Nephron (organoid): ENCODE measurements at regions not wholly inside any gene's neighbourhood (a gene's known extent, or its start where the extent isn't known, plus 50 kb on each side); places are given as distances from the start of the nearest gene placed in this dataset.

ENCODE experiments used
- H3K27ac Mint-ChIP-seq, 3 experiments: 2 replicates each; pipeline ENCODE4 v1.8.0; 2020; ENCODE audit warnings: mixed read lengths in 3 of 3, mild to moderate bottlenecking in 2 of 3, moderate library complexity in 1 of 3
- H3K27me3 Mint-ChIP-seq: 2 replicates; pipeline ENCODE4 v1.8.0; 2021; ENCODE audit warnings: low read depth, mild to moderate bottlenecking, moderate library complexity, mixed read lengths
- H3K36me3 Mint-ChIP-seq: 2 replicates; pipeline ENCODE4 v1.8.0; 2020; ENCODE audit warnings: low read depth, mixed read lengths
- H3K4me1 Mint-ChIP-seq: 2 replicates; pipeline ENCODE4 v1.8.0; 2020; ENCODE audit warnings: mixed read lengths
- H3K4me3 Mint-ChIP-seq, 3 experiments: 2 replicates each; pipeline ENCODE4 v1.8.0; 2020; ENCODE audit warnings: mild to moderate bottlenecking in 3 of 3, mixed read lengths in 3 of 3, moderate library complexity in 2 of 3
- H3K9me3 Mint-ChIP-seq: 2 replicates; pipeline ENCODE4 v1.8.0; 2020; ENCODE audit warnings: mixed read lengths
- CTCF ChIP-seq, 3 experiments: fragments of 200-600 bp; sonication (generic); IDR thresholded peaks; one replicate each; pipeline ENCODE4 v1.5.0; 2021; ENCODE audit warnings: antibody characterized with exemption in 3 of 3; ENCODE audit not compliant: unreplicated experiment in 3 of 3

DNA sequence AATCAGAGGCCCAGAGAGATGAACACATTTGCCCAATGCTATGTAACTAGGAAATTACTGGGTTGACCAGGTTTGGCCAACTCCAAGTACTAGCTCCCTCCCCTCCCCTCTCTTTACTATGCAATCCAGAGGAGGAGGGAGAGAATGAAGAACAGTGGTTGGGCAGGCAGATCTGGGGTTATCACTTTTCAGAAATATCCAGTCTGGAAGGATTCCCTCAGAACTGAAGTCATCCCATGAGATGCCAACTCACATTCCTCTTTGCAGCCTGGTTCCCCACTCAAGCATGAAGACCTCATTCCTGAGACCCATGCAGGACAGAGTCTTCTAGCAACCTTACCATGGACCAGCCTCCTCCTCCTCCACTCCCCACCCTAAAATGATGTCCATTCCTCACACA is 201.1 kb downstream of the TLE3 start:
- Mint-ChIP-seq H3K4me3 (no peak overlapping the region), H3K27ac (no peak overlapping the region), H3K4me1 (peaks cover 40% of the 10 kb centered on the region), H3K36me3 (no peaks in the 10 kb centered on the region), H3K27me3 (peaks cover 39% of the 10 kb centered on the region), H3K9me3 (no peaks in the 10 kb centered on the region)
- TF ChIP-seq CTCF (IDR thresholded peaks at IDR 0.05; ENCODE audit: unreplicated experiment in 3 of 3) = no peak

- no peak overlapping the region for H3K4me3 Mint-ChIP-seq
- no peak for TF ChIP-seq CTCF (IDR thresholded peaks at IDR 0.05; ENCODE audit: unreplicated experiment in 3 of 3)
- H3K27me3 Mint-ChIP-seq = peaks cover 44% of the 10 kb centered on the region
- H3K4me1 Mint-ChIP-seq = peaks cover 40% of the 10 kb centered on the region
- no peaks in the 10 kb centered on the region for H3K9me3 Mint-ChIP-seq
- no peaks in the 10 kb centered on the region for H3K36me3 Mint-ChIP-seq
- no peak overlapping the region for H3K27ac Mint-ChIP-seq
Measured at GRCh38 chr15:69897061-69897460, 200.7 kb downstream of the TLE3 start.

DNA sequence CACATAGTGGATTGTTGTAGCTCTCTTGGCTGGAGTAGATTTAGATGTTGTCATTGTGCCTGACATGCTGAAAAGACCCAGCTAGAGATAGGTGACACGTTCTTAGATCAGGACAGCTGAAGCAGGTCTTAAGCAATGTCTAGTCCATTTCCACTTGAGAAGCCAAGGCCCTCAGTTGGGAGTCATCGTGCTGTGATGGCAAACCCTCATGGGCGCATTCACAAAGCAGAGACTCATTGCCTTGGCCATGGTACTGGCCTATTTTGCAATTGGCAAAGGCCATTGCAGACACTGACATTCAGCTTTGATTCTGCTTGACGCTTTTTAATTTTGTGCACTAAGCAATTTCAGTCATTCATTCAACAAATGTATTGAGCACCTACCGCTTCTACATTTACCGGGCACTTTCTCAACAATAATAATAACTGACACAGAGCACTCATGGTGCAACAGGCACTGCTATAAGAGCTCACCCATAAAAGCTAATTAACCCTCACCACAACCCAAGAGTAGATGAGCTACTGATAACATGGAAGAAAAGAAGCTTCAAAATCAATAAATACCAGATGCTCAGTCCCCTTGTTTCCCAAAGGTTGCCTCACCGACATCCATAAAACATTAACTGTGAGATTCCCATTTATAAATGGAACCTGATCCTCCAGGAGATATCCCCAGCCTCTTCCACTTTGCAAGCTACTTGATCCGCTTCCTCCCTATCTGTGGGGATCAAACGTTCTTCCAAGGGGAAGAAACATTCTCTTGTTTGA is 200.1 kb downstream of the TLE3 start:
- H3K4me1 Mint-ChIP-seq = peaks cover 40% of the 10 kb centered on the region

GRCh38 chr15:69898243-69898642 is 199.5 kb downstream of the TLE3 start:
- no peaks in the 10 kb centered on the region for H3K9me3 Mint-ChIP-seq
- no peak overlapping the region for H3K27ac Mint-ChIP-seq
- no peak overlapping the region for H3K4me3 Mint-ChIP-seq
- H3K27me3 Mint-ChIP-seq = peaks cover 43% of the 10 kb centered on the region
- TF ChIP-seq CTCF (IDR thresholded peaks at IDR 0.05; ENCODE audit: unreplicated experiment in 3 of 3) = no peak
- peaks cover 40% of the 10 kb centered on the region for H3K4me1 Mint-ChIP-seq
- no peaks in the 10 kb centered on the region for H3K36me3 Mint-ChIP-seq

More for the DNA sequence above, 200.1 kb downstream of the TLE3 start:
- H3K27ac Mint-ChIP-seq = no peak overlapping the region
- no peaks in the 10 kb centered on the region for H3K36me3 Mint-ChIP-seq
- H3K27me3 Mint-ChIP-seq = peaks cover 43% of the 10 kb centered on the region
- TF ChIP-seq CTCF (IDR thresholded peaks at IDR 0.05; ENCODE audit: unreplicated experiment in 3 of 3) = no peak
- H3K9me3 Mint-ChIP-seq = no peaks in the 10 kb centered on the region
- H3K4me3 Mint-ChIP-seq = no peak overlapping the region

DNA sequence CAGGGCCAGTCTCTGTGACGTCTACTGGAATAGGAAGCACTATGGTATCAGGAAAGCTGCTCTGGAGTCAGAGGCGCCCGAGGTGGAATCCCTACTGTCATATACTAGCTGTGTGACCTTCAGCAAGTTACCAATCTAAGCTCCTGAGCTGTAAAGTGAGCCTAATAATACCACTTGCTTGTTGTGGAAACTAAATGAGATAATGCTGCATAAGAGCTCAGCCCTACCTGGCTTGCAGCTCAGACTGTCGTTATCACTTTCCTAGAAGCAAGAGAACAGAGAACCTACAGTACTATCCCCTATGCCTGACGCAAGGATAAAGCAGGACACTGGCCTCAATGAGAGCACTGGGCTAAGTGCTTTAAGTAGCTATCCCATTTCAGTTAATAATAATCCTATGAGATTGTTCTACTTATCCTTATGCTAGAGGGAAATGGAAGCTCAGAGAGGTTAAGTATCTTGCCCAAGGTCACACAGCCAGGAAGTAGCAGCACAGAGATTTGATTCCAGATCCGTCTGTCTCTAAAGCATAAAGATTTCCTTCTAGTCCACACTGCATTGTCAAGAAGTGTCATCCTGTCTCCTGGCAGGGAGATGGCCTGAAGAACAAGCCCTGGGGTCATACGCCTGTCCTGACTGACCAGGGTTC is 195.2 kb downstream of the TLE3 start:
- Mint-ChIP-seq H3K4me3 (no peak overlapping the region), H3K27me3 (peaks cover 42% of the 10 kb centered on the region), H3K4me1 (peaks cover 17% of the 10 kb centered on the region), H3K9me3 (no peaks in the 10 kb centered on the region), H3K36me3 (no peaks in the 10 kb centered on the region), H3K27ac (no peak overlapping the region)
- TF ChIP-seq CTCF (IDR thresholded peaks at IDR 0.05; ENCODE audit: unreplicated experiment in 3 of 3) = no peak
